ENCODE measurements at regions not wholly inside any gene's neighbourhood (a gene's known extent, or its start where the extent isn't known, plus 50 kb on each side); places are given as distances from the start of the nearest gene placed in this dataset.

GRCh38 chr1:177809819-177810218, 160.0 kb downstream of the SEC16B start:
- DNase-seq (ENCODE audit: low read depth) = no peak
- H3K4me3 ChIP-seq (ENCODE audit: low read length) = no peak overlapping the region
- TF ChIP-seq CTCF (IDR thresholded peaks at IDR 0.05; ENCODE audit: insufficient read depth, low read depth, low read length, missing control alignments) = no peak

GRCh38 chr1:177802304-177802703, 167.6 kb downstream of the SEC16B start:
- DNase-seq (ENCODE audit: low read depth) = no peak
- TF ChIP-seq CTCF (IDR thresholded peaks at IDR 0.05; ENCODE audit: insufficient read depth, low read depth, low read length, missing control alignments) = no peak
- no peak overlapping the region for H3K4me3 ChIP-seq (ENCODE audit: low read length)

- TF ChIP-seq CTCF (IDR thresholded peaks at IDR 0.05; ENCODE audit: insufficient read depth, low read depth, low read length, missing control alignments) = no peak
- H3K4me3 ChIP-seq (ENCODE audit: low read length) = no peak overlapping the region
- no peak for DNase-seq (ENCODE audit: low read depth)
Measured at GRCh38 chr1:177801790-177802189, 168.1 kb downstream of the SEC16B start.

GRCh38 chr1:177800400-177801088, 169.3 kb downstream of the SEC16B start:
- DNase-seq (ENCODE audit: low read depth) = peak; percentile 80
- no peak overlapping the region for H3K4me3 ChIP-seq (ENCODE audit: low read length)
- no peak for TF ChIP-seq CTCF (IDR thresholded peaks at IDR 0.05; ENCODE audit: insufficient read depth, low read depth, low read length, missing control alignments)

GRCh38 chr1:177799746-177800145, 170.1 kb downstream of the SEC16B start:
- no peak for DNase-seq (ENCODE audit: low read depth)
- H3K4me3 ChIP-seq (ENCODE audit: low read length) = no peak overlapping the region
- TF ChIP-seq CTCF (IDR thresholded peaks at IDR 0.05; ENCODE audit: insufficient read depth, low read depth, low read length, missing control alignments) = no peak

- no peak for DNase-seq (ENCODE audit: low read depth)
- H3K4me3 ChIP-seq (ENCODE audit: low read length) = no peak overlapping the region
- TF ChIP-seq CTCF (IDR thresholded peaks at IDR 0.05; ENCODE audit: insufficient read depth, low read depth, low read length, missing control alignments) = no peak
Measured at GRCh38 chr1:177798614-177799013, 171.2 kb downstream of the SEC16B start.

GRCh38 chr1:177796561-177796960, 173.3 kb downstream of the SEC16B start:
- no peak for TF ChIP-seq CTCF (IDR thresholded peaks at IDR 0.05; ENCODE audit: insufficient read depth, low read depth, low read length, missing control alignments)
- DNase-seq (ENCODE audit: low read depth) = no peak
- no peak overlapping the region for H3K4me3 ChIP-seq (ENCODE audit: low read length)

Data from epithelial cell of esophagus (primary cell).